GM12875 (cell line): ENCODE measurements at regions not wholly inside any gene's neighbourhood (a gene's known extent, or its start where the extent isn't known, plus 50 kb on each side); places are given as distances from the start of the nearest gene placed in this dataset.

Experiments used
- H3K4me3 ChIP-seq: one replicate; pipeline ENCODE4 v1.5.1; 2011; ENCODE audit warnings: low read depth, low read length, control low read depth
- TF ChIP-seq, protein P1 (sequence below): IDR thresholded peaks from 2 replicates; pipeline ENCODE4 v1.5.1; 2011; ENCODE audit warnings: low read depth, mild to moderate bottlenecking, control low read depth, inconsistent platforms, low read length, moderate library complexity, borderline replicate concordance; ENCODE audit not compliant: insufficient read depth

DNA sequence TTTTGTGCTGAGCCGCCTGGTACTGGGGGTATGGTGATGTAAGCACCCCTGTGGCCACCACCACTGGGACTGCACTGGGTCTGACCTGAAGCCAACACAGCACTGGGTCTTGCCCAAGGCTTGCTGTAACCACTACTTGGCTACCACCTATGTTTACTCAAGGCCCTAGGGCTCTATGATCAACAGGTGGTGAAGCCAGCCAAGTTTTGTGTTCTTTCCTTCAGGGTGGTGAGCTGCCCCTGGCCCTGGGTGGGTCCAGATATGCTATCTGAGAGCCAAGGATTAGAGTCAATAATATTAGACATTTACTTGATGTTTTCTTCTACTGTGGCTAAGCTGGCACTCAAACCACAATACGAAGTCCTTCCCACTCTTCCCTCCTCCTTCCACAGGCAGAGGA, 55.1 kb upstream of the PAGE4 start:
- TF ChIP-seq, protein P1, sequence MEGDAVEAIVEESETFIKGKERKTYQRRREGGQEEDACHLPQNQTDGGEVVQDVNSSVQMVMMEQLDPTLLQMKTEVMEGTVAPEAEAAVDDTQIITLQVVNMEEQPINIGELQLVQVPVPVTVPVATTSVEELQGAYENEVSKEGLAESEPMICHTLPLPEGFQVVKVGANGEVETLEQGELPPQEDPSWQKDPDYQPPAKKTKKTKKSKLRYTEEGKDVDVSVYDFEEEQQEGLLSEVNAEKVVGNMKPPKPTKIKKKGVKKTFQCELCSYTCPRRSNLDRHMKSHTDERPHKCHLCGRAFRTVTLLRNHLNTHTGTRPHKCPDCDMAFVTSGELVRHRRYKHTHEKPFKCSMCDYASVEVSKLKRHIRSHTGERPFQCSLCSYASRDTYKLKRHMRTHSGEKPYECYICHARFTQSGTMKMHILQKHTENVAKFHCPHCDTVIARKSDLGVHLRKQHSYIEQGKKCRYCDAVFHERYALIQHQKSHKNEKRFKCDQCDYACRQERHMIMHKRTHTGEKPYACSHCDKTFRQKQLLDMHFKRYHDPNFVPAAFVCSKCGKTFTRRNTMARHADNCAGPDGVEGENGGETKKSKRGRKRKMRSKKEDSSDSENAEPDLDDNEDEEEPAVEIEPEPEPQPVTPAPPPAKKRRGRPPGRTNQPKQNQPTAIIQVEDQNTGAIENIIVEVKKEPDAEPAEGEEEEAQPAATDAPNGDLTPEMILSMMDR = no peak
- H3K4me3 ChIP-seq = no peak overlapping the region

DNA sequence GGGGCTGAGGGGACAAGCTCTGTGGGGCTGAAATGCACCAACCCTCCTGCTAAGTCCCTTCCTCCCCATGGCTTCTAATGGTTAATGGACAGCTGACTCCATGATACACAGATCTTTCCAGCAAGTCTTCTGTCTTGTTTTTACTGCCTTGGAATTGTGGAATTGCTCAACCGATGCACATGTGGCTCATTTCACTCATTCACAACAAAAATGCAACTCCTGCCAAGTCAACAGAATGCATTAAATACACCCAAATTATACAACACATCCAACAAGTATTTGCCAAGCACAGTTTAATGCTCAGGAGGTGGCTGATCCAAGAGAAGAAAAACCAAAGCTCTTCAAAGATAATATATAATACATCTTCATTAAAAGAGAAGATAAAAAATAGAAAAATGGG, 61.9 kb upstream of the PAGE4 start:
- TF ChIP-seq, protein P1 = no peak
- H3K4me3 ChIP-seq = no peak overlapping the region

DNA sequence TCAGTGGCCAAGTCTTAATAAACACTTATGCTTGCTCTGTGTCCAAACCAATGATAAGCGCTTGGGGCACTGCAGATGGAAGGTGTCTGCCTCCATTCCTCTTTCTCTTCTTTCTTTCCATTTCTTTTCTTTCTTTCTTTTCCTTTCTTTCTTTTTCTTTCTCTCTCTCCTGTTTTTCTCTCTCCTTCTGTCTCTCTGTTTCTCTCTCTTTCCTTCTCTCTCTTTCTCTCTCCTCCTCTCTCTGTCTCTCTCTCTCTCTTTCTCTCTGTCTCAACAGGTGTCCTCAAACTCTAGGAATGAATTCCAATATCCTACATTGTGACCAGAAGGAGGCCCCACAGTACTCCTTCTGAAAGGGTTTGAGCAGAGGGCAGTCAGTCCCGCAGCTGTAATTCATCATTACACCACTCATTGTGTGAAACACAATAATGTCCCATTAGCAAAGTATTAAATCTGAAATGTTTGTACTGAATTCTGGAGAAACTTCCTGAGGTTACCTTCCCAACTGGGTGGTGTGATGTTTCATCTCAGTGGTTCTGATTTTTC, 66.5 kb upstream of the PAGE1 start:
- H3K4me3 ChIP-seq = no peak overlapping the region
- TF ChIP-seq, protein P1 = no peak

DNA sequence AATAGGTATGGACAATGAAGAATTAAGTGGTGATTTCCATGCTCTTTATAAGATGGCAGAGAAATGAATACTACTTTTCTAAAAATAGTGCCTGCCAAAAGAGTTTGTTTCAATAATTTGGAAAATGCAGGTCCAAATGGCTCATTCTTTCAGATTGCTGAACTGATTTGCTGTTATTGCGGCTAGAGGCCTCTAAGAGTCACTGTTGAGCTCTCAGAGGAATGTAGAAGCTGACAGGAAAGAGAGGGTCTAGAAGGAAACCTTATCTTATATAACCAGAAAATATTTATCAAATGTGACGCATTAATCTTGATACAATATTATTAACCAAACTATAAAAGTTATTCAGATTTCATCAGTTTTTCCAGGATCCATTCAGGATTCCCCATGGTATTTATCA, 65.7 kb upstream of the PAGE1 start:
- H3K4me3 ChIP-seq = no peak overlapping the region
- TF ChIP-seq, protein P1 = peak; percentile 55; the same call in 1 of the 2 replicates

DNA sequence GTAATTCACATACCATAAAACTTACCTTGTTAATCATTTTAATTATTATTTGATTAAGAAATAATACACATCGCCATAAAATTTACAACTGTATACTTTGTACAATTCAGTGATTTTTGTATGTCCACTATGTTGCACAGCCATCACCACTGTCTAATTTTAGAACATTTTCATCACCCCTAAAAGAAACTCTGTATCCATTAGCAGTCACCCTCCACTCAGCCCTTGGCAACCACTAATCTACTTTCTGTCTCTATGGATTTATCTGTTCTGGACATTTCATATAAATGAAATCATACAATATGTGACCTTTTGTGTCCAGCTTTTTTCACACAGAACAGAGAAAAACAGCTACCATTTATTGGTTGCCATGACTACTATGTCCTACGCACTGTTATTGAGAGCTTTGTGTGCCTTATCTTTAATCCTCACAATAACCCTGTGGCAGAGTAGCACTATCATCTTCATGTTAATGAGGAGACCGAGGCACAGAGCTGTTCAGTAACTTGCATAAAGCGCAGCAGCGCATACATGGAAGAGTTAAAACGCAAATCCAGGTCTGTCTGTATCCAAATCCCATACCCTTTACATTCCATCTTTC, 64.6 kb upstream of the PAGE1 start:
- no peak overlapping the region for H3K4me3 ChIP-seq
- TF ChIP-seq, protein P1 = no peak

DNA sequence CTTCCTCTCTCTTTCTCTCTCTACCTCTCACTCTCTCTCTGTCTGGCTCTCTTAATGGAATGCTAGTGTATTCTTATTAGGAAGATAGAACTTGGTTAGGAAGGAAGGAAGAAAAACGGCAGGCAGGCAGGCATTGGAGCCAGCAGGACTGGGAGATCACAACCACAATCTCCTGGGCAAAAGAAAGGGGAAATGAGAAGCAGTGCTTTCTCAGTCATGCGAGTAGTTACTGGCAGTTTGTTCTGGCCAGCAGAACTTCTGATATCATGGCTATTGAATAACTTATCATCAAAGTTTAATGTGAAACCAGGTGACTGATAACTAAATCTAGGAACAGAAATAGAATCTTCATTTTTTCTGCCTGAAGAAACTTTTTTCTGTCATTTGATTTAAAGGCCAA, 60.9 kb upstream of the PAGE1 start:
- TF ChIP-seq, protein P1 = no peak
- no peak overlapping the region for H3K4me3 ChIP-seq

DNA sequence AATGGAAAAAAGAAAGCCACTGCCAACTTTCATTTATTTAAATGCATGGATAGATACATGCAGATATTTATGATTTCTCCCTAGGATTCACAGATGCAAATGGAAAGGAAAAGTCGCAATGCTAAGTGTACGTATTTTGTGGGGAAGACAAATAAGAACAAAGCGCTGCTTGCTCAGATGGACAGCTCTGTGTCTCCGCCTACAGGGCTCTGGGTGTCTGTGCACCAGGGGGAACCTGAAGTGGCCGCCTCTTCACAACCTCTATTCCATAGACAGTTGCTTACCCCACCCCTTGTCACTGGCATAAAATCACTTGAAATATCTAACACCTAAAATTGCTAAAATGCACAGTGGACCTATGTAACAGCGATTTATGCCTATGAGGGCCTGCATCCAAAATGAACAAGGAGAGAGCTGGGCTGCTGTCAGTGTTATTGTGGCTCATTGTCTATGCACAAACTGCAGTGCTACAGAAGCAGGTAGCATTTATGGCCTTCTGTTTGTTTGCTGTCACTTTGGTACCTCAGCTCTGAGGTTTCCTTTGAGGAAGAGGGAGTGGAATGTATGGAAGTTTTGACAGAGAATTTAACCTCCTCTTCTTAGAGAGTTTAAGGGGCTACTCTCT, 58.6 kb upstream of the PAGE1 start:
- H3K4me3 ChIP-seq = no peak overlapping the region
- TF ChIP-seq, protein P1 = peak; percentile 85
